ENCODE measurements at regions not wholly inside any gene's neighbourhood (a gene's known extent, or its start where the extent isn't known, plus 50 kb on each side); places are given as distances from the start of the nearest gene placed in this dataset.

DNA sequence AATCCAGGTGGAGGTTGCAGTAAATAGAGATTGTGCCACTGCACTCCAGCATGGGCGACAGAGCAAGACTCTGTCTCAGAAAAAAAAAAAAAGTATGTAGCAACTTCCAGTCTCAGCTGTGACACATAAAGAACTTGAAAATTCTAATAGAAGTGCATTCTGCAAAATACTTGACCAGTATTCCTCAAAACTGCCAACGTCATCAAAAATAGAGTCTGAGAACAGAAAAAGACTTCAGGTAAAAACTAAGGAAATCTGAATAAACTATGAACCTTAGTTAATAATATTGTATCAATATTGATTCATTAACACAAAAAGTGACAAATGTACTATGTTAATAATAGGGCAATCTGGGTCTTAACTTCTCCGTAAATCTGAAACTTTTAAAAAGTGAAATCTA is 76.7 kb upstream of the WDR75 start:
- TF ChIP-seq POLR2A (IDR thresholded peaks at IDR 0.05) (no peak), CTCF (IDR thresholded peaks at IDR 0.05 in 4 of 5, conservative IDR thresholded peaks at IDR 0.05 in 1 of 5) (no peak)

Measured in gastrocnemius medialis (tissue), 4 donors.